HG03342 (cell line): ENCODE measurements at regions not wholly inside any gene's neighbourhood (a gene's known extent, or its start where the extent isn't known, plus 50 kb on each side); places are given as distances from the start of the nearest gene placed in this dataset.
A peak's percentile ranks its signal among the peaks of the same experiment; 100 is the strongest.

ENCODE experiments used
- ATAC-seq: cut with Tn5 transposase; IDR thresholded peaks from one replicate; pipeline ENCODE4 v1.9.1; 2021; ENCODE audit warnings: mild to moderate bottlenecking, moderate library complexity; ENCODE audit not compliant: unreplicated experiment

- ATAC-seq, result no peak
Observed at GRCh38 chr1:72579629-72580028, 297.3 kb upstream of the NEGR1 start.

- ATAC-seq, result no peak
Observed at GRCh38 chr1:72570815-72571214, 288.5 kb upstream of the NEGR1 start.

- peak; percentile 75 for ATAC-seq
Observed at GRCh38 chr1:72568113-72568512, 285.8 kb upstream of the NEGR1 start.

- no peak for ATAC-seq
Observed at GRCh38 chr1:72567521-72567920, 285.2 kb upstream of the NEGR1 start.

GRCh38 chr1:72564749-72565148 lies 282.4 kb upstream of the NEGR1 start:
- ATAC-seq, result no peak

- no peak for ATAC-seq
Observed at GRCh38 chr1:72557446-72558049, 275.2 kb upstream of the NEGR1 start.

- no peak for ATAC-seq
Observed at GRCh38 chr1:72547412-72547811, 265.1 kb upstream of the NEGR1 start.

- no peak for ATAC-seq
Observed at GRCh38 chr1:72540674-72541073, 258.3 kb upstream of the NEGR1 start.

- no peak for ATAC-seq
Observed at GRCh38 chr1:72535470-72535869, 253.1 kb upstream of the NEGR1 start.

- ATAC-seq, result no peak
Observed at GRCh38 chr1:72530646-72531045, 248.3 kb upstream of the NEGR1 start.

- no peak for ATAC-seq
Observed at GRCh38 chr1:72526926-72527325, 244.6 kb upstream of the NEGR1 start.

- ATAC-seq, result no peak
Observed at GRCh38 chr1:72524021-72524420, 241.7 kb upstream of the NEGR1 start.

GRCh38 chr1:72521659-72522058 lies 239.3 kb upstream of the NEGR1 start:
- no peak for ATAC-seq

GRCh38 chr1:72516826-72517225 lies 234.5 kb upstream of the NEGR1 start:
- ATAC-seq, result no peak

- no peak for ATAC-seq
Observed at GRCh38 chr1:72516264-72516663, 233.9 kb upstream of the NEGR1 start.

- no peak for ATAC-seq
Observed at GRCh38 chr1:72498371-72498770, 216.0 kb upstream of the NEGR1 start.

- no peak for ATAC-seq
Observed at GRCh38 chr1:72489801-72490200, 207.5 kb upstream of the NEGR1 start.

GRCh38 chr1:72485801-72486200 lies 203.5 kb upstream of the NEGR1 start:
- no peak for ATAC-seq

GRCh38 chr1:72483846-72484357 lies 201.6 kb upstream of the NEGR1 start:
- no peak for ATAC-seq

GRCh38 chr1:72482736-72483413 lies 200.5 kb upstream of the NEGR1 start:
- ATAC-seq, result no peak

- no peak for ATAC-seq
Observed at GRCh38 chr1:72481420-72481970, 199.2 kb upstream of the NEGR1 start.

- ATAC-seq, result no peak
Observed at GRCh38 chr1:72466376-72466775, 184.0 kb upstream of the NEGR1 start.
